ENCODE measurements at regions not wholly inside any gene's neighbourhood (a gene's known extent, or its start where the extent isn't known, plus 50 kb on each side); places are given as distances from the start of the nearest gene placed in this dataset.

- no peaks in the 10 kb centered on the region for H3K79me2 ChIP-seq (replicated peaks; ENCODE audit: insufficient read depth, low read length)
- no peaks in the 10 kb centered on the region for H3K9me3 ChIP-seq (ENCODE audit: low read length)
- no peak overlapping the region for H2AFZ ChIP-seq (ENCODE audit: low read depth, low read length)
- H3K9ac ChIP-seq (ENCODE audit: low read length) = no peak overlapping the region
- no peaks in the 10 kb centered on the region for H3K36me3 ChIP-seq (ENCODE audit: insufficient read depth, low read length)
- TF ChIP-seq EZH2 (IDR thresholded peaks at IDR 0.05; ENCODE audit: borderline replicate concordance, insufficient read depth, low read length, poor library complexity, severe bottlenecking) (no peak), MXI1 (conservative IDR thresholded peaks at IDR 0.05; ENCODE audit: poor library complexity, severe bottlenecking) (no peak), RAD21 (conservative IDR thresholded peaks at IDR 0.05) (no peak), EP300 (conservative IDR thresholded peaks at IDR 0.05; ENCODE audit: poor library complexity, severe bottlenecking) (no peak), TAF1 (IDR thresholded peaks at IDR 0.05; ENCODE audit: low read depth) (no peak), SMC3 (conservative IDR thresholded peaks at IDR 0.05; ENCODE audit: poor library complexity) (no peak), CTCF (IDR thresholded peaks at IDR 0.05; ENCODE audit: poor library complexity, severe bottlenecking) (no peak), REST (IDR thresholded peaks at IDR 0.05; ENCODE audit: borderline replicate concordance) (no peak), POLR2AphosphoS5 (IDR thresholded peaks at IDR 0.05) (no peak)
- no peak overlapping the region for H3K4me3 ChIP-seq (ENCODE audit: low read length)
- H3K4me2 ChIP-seq (ENCODE audit: low read length) = no peak overlapping the region
- H3F3A ChIP-seq (ENCODE audit: insufficient read depth, low read length, poor library complexity, severe bottlenecking) = no peaks in the 10 kb centered on the region
- no peaks in the 10 kb centered on the region for H3K27me3 ChIP-seq (ENCODE audit: insufficient read depth, low read depth, low read length)
- H3K27ac ChIP-seq (ENCODE audit: low read length) = no peak overlapping the region
- no peaks in the 10 kb centered on the region for H3K9me2 ChIP-seq (ENCODE audit: insufficient read depth, low read length)
- no peaks in the 10 kb centered on the region for H4K20me1 ChIP-seq (ENCODE audit: insufficient read depth)
These were observed 121.1 kb downstream of the CDC5L start for GRCh38 chr6:44508646-44509045.

- H3K4me2 ChIP-seq (ENCODE audit: low read length) = no peak overlapping the region
- H4K20me1 ChIP-seq (ENCODE audit: insufficient read depth) = no peaks in the 10 kb centered on the region
- TF ChIP-seq CTCF (IDR thresholded peaks at IDR 0.05; ENCODE audit: poor library complexity, severe bottlenecking) (no peak), TAF1 (IDR thresholded peaks at IDR 0.05; ENCODE audit: low read depth) (no peak), EZH2 (IDR thresholded peaks at IDR 0.05; ENCODE audit: borderline replicate concordance, insufficient read depth, low read length, poor library complexity, severe bottlenecking) (no peak), RAD21 (conservative IDR thresholded peaks at IDR 0.05) (no peak), EP300 (conservative IDR thresholded peaks at IDR 0.05; ENCODE audit: poor library complexity, severe bottlenecking) (no peak), MXI1 (conservative IDR thresholded peaks at IDR 0.05; ENCODE audit: poor library complexity, severe bottlenecking) (no peak), SMC3 (conservative IDR thresholded peaks at IDR 0.05; ENCODE audit: poor library complexity) (no peak), POLR2AphosphoS5 (IDR thresholded peaks at IDR 0.05) (no peak), REST (IDR thresholded peaks at IDR 0.05; ENCODE audit: borderline replicate concordance) (no peak)
- no peaks in the 10 kb centered on the region for H3K9me3 ChIP-seq (ENCODE audit: low read length)
- H3K79me2 ChIP-seq (replicated peaks; ENCODE audit: insufficient read depth, low read length) = no peaks in the 10 kb centered on the region
- H3K9ac ChIP-seq (ENCODE audit: low read length) = no peak overlapping the region
- H3K36me3 ChIP-seq (ENCODE audit: insufficient read depth, low read length) = no peaks in the 10 kb centered on the region
- H2AFZ ChIP-seq (ENCODE audit: low read depth, low read length) = no peak overlapping the region
- no peak overlapping the region for H3K4me3 ChIP-seq (ENCODE audit: low read length)
- no peak overlapping the region for H3K27ac ChIP-seq (ENCODE audit: low read length)
- no peaks in the 10 kb centered on the region for H3F3A ChIP-seq (ENCODE audit: insufficient read depth, low read length, poor library complexity, severe bottlenecking)
- no peaks in the 10 kb centered on the region for H3K27me3 ChIP-seq (ENCODE audit: insufficient read depth, low read depth, low read length)
- no peaks in the 10 kb centered on the region for H3K9me2 ChIP-seq (ENCODE audit: insufficient read depth, low read length)
These were observed 123.6 kb downstream of the CDC5L start for GRCh38 chr6:44511126-44511525.

Data from neural cell (in vitro differentiated cells).